HG03025 (cell line): ENCODE measurements at regions not wholly inside any gene's neighbourhood (a gene's known extent, or its start where the extent isn't known, plus 50 kb on each side); places are given as distances from the start of the nearest gene placed in this dataset.

Experiments
- ATAC-seq: cut with Tn5 transposase; IDR thresholded peaks from one replicate; pipeline ENCODE4 v1.9.1; 2021; ENCODE audit warnings: mild to moderate bottlenecking, moderate library complexity; ENCODE audit not compliant: unreplicated experiment, low FRiP score

GRCh38 chr14:47833011-47833410 lies 157.6 kb upstream of the MDGA2 start:
- no peak for ATAC-seq

- ATAC-seq: no peak
These were observed 151.4 kb upstream of the MDGA2 start for GRCh38 chr14:47826809-47827208.

GRCh38 chr14:47822326-47822725 lies 146.9 kb upstream of the MDGA2 start:
- ATAC-seq: no peak

- no peak for ATAC-seq
These were observed 145.7 kb upstream of the MDGA2 start for GRCh38 chr14:47821135-47821534.

- no peak for ATAC-seq
These were observed 115.1 kb upstream of the MDGA2 start for GRCh38 chr14:47790477-47790876.

- no peak for ATAC-seq
These were observed 109.7 kb upstream of the MDGA2 start for GRCh38 chr14:47785058-47785457.

- no peak for ATAC-seq
These were observed 103.2 kb upstream of the MDGA2 start for GRCh38 chr14:47778631-47779030.

GRCh38 chr14:47772652-47773051 lies 97.2 kb upstream of the MDGA2 start:
- ATAC-seq: no peak

- no peak for ATAC-seq
These were observed 87.9 kb upstream of the MDGA2 start for GRCh38 chr14:47763188-47763854.

- ATAC-seq: no peak
These were observed 71.6 kb upstream of the MDGA2 start for GRCh38 chr14:47746986-47747385.

- ATAC-seq: no peak
These were observed 68.8 kb upstream of the MDGA2 start for GRCh38 chr14:47744155-47744554.

GRCh38 chr14:47739541-47739940 lies 64.1 kb upstream of the MDGA2 start:
- ATAC-seq: no peak

GRCh38 chr14:47730296-47730695 lies 54.9 kb upstream of the MDGA2 start:
- no peak for ATAC-seq
